MCF 10A (cell line): ENCODE measurements at regions not wholly inside any gene's neighbourhood (a gene's known extent, or its start where the extent isn't known, plus 50 kb on each side); places are given as distances from the start of the nearest gene placed in this dataset.

Experiments used
- BruUV-seq: library from RNA; stranded (reverse); fragments of 400-500 nt; replicated peaks from 2 replicates; lab custom pipeline; 2021; lab: Mats Ljungman, UMichigan
- CTCF ChIA-PET: fragments of 300-600 bp; sonication (Branson Sonifier 250); formaldehyde crosslinking; extraction: SDS; loops from one replicate; lab custom pipeline; 2021; ENCODE audit warnings: antibody characterized with exemption, inconsistent platforms; lab: Yijun Ruan, JAX
- POLR2A ChIA-PET: fragments of 300-600, 350-650 bp; sonication (Branson Sonifier 250); formaldehyde crosslinking; extraction: SDS; loops from one replicate; lab custom pipeline; 2020; ENCODE audit warnings: antibody characterized with exemption, inconsistent platforms; lab: Yijun Ruan, JAX
- DNase-seq: peaks from one replicate; pipeline ENCODE4 v3.0.0-alpha.2; 2018; ENCODE audit not compliant: unreplicated experiment
- H3K27ac Mint-ChIP-seq: one replicate; pipeline ENCODE4 v1.8.0; 2022; ENCODE audit warnings: mild to moderate bottlenecking, low read depth, mixed read lengths; ENCODE audit not compliant: unreplicated experiment
- H3K27me3 Mint-ChIP-seq: one replicate; pipeline ENCODE4 v1.8.0; 2022; ENCODE audit warnings: mixed read lengths; ENCODE audit not compliant: insufficient read depth, unreplicated experiment
- H3K36me3 Mint-ChIP-seq: one replicate; pipeline ENCODE4 v1.8.0; 2022; ENCODE audit warnings: mild to moderate bottlenecking, moderate library complexity, mixed read lengths; ENCODE audit not compliant: insufficient read depth, unreplicated experiment
- H3K4me1 Mint-ChIP-seq: one replicate; pipeline ENCODE4 v1.8.0; 2022; ENCODE audit warnings: mixed read lengths; ENCODE audit not compliant: insufficient read depth, unreplicated experiment
- H3K4me3 Mint-ChIP-seq: one replicate; pipeline ENCODE4 v1.8.0; 2022; ENCODE audit warnings: mild to moderate bottlenecking, moderate library complexity, mixed read lengths; ENCODE audit not compliant: unreplicated experiment
- H3K9me3 Mint-ChIP-seq: one replicate; pipeline ENCODE4 v1.8.0; 2022; ENCODE audit warnings: mixed read lengths; ENCODE audit not compliant: unreplicated experiment
- intact Hi-C: fragments of 100-400 bp; cut with micrococcal nuclease; formaldehyde crosslinking; loops from 2 replicates; pipeline ENCODE4 v1.14.1; 2022
- TF ChIP-seq, protein P1 (sequence below): fragments of 200-600 bp; IDR thresholded peaks from one replicate; pipeline ENCODE4 v1.8.0; 2022; ENCODE audit warnings: antibody characterized with exemption, mild to moderate bottlenecking; ENCODE audit not compliant: unreplicated experiment

DNA sequence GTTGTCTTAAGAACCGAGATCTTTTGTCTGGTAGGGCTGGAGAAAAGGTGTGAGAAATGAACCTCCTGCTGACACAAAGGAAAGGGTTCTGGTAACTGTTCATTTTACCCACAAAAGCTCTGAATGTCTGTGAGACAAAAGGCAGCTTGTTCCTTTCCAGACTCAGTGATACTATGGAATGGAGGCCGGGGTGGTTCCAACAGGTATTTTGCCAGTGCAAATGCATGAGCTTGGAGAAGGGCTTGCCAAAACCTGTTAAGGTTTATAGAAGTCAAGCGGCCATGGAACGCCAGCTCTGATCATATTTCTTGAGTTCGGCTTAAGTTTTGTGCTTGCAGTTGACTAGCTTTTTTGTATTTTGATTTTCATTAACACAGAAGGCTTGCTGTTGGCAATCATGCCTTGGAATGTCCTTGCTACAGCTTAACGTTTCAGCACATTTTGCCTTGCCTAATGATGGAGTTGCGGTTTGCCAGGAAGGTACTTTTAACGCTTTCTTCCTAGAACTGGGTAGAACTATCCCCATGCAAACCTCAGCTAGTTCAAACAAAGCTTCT lies 328.6 kb downstream of the PIK3R1 start:
- CTCF ChIA-PET = no interaction called here
- H3K4me3 Mint-ChIP-seq = no peak overlapping the region
- no peak for DNase-seq
- H3K36me3 Mint-ChIP-seq = peaks cover under 1% of the 10 kb centered on the region
- POLR2A ChIA-PET = interaction anchor here (0.6 kb wide), 1 partner anchor 297 kb away, joined by 7 read pairs; no protein-coding TSS in a partner anchor
- intact Hi-C loops = loop anchor here (10.0 kb wide), 1 partner anchor 229 kb away; no protein-coding TSS in a partner anchor
- H3K9me3 Mint-ChIP-seq = no peaks in the 10 kb centered on the region
- no peak overlapping the region for H3K27ac Mint-ChIP-seq
- peaks cover 19% of the 10 kb centered on the region for H3K4me1 Mint-ChIP-seq
- TF ChIP-seq, protein P1, sequence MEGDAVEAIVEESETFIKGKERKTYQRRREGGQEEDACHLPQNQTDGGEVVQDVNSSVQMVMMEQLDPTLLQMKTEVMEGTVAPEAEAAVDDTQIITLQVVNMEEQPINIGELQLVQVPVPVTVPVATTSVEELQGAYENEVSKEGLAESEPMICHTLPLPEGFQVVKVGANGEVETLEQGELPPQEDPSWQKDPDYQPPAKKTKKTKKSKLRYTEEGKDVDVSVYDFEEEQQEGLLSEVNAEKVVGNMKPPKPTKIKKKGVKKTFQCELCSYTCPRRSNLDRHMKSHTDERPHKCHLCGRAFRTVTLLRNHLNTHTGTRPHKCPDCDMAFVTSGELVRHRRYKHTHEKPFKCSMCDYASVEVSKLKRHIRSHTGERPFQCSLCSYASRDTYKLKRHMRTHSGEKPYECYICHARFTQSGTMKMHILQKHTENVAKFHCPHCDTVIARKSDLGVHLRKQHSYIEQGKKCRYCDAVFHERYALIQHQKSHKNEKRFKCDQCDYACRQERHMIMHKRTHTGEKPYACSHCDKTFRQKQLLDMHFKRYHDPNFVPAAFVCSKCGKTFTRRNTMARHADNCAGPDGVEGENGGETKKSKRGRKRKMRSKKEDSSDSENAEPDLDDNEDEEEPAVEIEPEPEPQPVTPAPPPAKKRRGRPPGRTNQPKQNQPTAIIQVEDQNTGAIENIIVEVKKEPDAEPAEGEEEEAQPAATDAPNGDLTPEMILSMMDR = no peak
- no TSS peak for BruUV-seq
- no peaks in the 10 kb centered on the region for H3K27me3 Mint-ChIP-seq

DNA sequence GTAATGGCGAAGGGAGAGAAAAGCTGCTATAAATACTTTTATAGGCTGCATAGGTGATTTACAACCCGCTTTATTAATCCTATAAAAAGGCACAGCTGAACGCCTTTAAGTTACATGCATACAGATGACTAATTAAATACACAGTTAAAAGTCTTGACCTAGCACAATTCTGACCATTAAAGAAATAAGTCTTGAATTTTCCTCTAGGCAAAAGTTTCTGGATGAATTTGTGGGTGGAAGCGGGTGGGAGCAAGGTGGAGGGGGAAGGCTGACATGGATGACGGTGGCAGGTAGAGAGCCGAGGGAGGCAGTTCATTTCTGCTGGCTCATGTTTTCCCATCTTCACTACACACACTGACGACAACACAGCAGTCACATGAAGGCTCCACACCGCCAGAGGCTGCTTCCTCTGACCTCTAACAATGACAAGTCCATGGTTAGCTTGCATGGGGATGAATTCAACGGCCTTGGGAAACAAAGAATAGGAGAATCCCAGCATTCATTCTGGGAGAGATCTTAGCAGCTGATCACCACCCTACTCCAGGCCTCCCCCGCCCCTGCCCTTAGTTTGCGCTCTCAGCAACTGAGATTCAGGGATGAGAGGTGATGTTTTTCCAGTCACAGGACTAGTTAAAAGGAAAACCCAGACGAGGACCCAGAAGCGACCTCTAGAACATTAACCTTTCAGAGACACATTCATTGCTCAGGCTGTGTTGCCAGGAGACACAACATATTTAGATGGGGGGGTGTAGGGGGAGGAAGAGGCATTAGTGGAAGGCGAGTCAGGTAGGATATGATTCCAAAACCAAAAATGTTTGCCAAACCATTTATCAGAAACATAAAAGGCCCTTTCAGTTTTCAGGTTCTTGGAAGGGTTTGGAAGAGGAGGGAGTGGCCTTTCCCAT lies 329.3 kb downstream of the PIK3R1 start:
- POLR2A ChIA-PET = interaction anchor here (0.6 kb wide), 1 partner anchor 298 kb away, joined by 7 read pairs; no protein-coding TSS in a partner anchor
- no peak for DNase-seq

GRCh38 chr5:68545636-68546295 lies 330.2 kb downstream of the PIK3R1 start:
- H3K4me3 Mint-ChIP-seq = no peak overlapping the region
- no TSS peak for BruUV-seq
- CTCF ChIA-PET = interaction anchor here (0.8 kb wide), 1 partner anchor 14 kb away, joined by 4 read pairs; no protein-coding TSS in a partner anchor
- no peak for DNase-seq
- POLR2A ChIA-PET = no interaction called here
- H3K9me3 Mint-ChIP-seq = no peaks in the 10 kb centered on the region
- no peaks in the 10 kb centered on the region for H3K27me3 Mint-ChIP-seq
- no peak overlapping the region for H3K27ac Mint-ChIP-seq
- intact Hi-C loops = loop anchor here (10.0 kb wide), 1 partner anchor 231 kb away; no protein-coding TSS in a partner anchor
- no peaks in the 10 kb centered on the region for H3K36me3 Mint-ChIP-seq
- peaks cover 26% of the 10 kb centered on the region for H3K4me1 Mint-ChIP-seq
- TF ChIP-seq, protein P1 = no peak

More for the DNA sequence above, 329.3 kb downstream of the PIK3R1 start:
- TF ChIP-seq, protein P1 = no peak
- Mint-ChIP-seq H3K27me3 (no peaks in the 10 kb centered on the region), H3K9me3 (no peaks in the 10 kb centered on the region), H3K36me3 (no peaks in the 10 kb centered on the region), H3K27ac (no peak overlapping the region), H3K4me3 (no peak overlapping the region), H3K4me1 (peaks cover 26% of the 10 kb centered on the region)
- CTCF ChIA-PET = interaction anchor here (0.8 kb wide), 1 partner anchor 13 kb away, joined by 4 read pairs; no protein-coding TSS in a partner anchor
- intact Hi-C loops = loop anchor here (10.0 kb wide), 1 partner anchor 230 kb away; no protein-coding TSS in a partner anchor
- no TSS peak for BruUV-seq
